Colonic mucosa (tissue), 4 donors: ENCODE measurements at regions not wholly inside any gene's neighbourhood (a gene's known extent, or its start where the extent isn't known, plus 50 kb on each side); places are given as distances from the start of the nearest gene placed in this dataset.
"Not testable (repeated sequence)": the region's sequence is repeated elsewhere in the genome, so short reads cannot be mapped to it uniquely, and the experiment has no call there.

Experiments used
- DNase-seq: peaks from one replicate; pipeline ENCODE4 v3.0.0-alpha.2; 2020
- H3K27ac ChIP-seq: fragments of 200-600 bp; one replicate; pipeline ENCODE4 v1.8.0; 2021
- H3K27me3 ChIP-seq: fragments of 200-600 bp; one replicate; pipeline ENCODE4 v1.8.0; 2021
- H3K36me3 ChIP-seq: fragments of 200-600 bp; one replicate; pipeline ENCODE4 v1.8.0; 2021
- H3K4me1 ChIP-seq: fragments of 200-600 bp; one replicate; pipeline ENCODE4 v1.8.0; 2021; ENCODE audit warnings: mild to moderate bottlenecking
- H3K4me3 ChIP-seq: fragments of 200-600 bp; one replicate; pipeline ENCODE4 v1.8.0; 2021
- H3K9ac ChIP-seq, 2 donors: one replicate each; pipeline ENCODE4 v1.7.0; 2013; ENCODE audit warnings: control low read depth in 2 of 2, low read depth in 2 of 2, low read length in 2 of 2
- H3K9me3 ChIP-seq: fragments of 200-600 bp; one replicate; pipeline ENCODE4 v1.8.0; 2021
- CTCF ChIP-seq: fragments of 200-600 bp; IDR thresholded peaks from one replicate; pipeline ENCODE4 v1.8.0; 2022; ENCODE audit warnings: antibody characterized with exemption, mild to moderate bottlenecking
- intact Hi-C: fragments of 100-400 bp; cut with DNase I; formaldehyde crosslinking; loops from one replicate; pipeline ENCODE4 v1.14.1; 2022
- donor health status: healthy.
- donor health status: DM: no; HTN: no; CAD: no.
- donor health status: DM: no; HTN: no; CAD: no.

- no peak overlapping the region for H3K27ac ChIP-seq
- H3K4me1 ChIP-seq = no peaks in the 10 kb centered on the region
- DNase-seq = no peak
- H3K9ac ChIP-seq = no peak overlapping the region
- H3K4me3 ChIP-seq = no peak overlapping the region
- TF ChIP-seq CTCF = no peak
- intact Hi-C loops = no loop called here
- no peaks in the 10 kb centered on the region for H3K27me3 ChIP-seq
- no peaks in the 10 kb centered on the region for H3K36me3 ChIP-seq
- no peaks in the 10 kb centered on the region for H3K9me3 ChIP-seq
These were observed 289.1 kb upstream of the PLD5 start for GRCh38 chr1:242813490-242814091.

- H3K4me3 ChIP-seq = no peak overlapping the region
- TF ChIP-seq CTCF = no peak
- no peak for DNase-seq
- H3K4me1 ChIP-seq = no peaks in the 10 kb centered on the region
- no peak overlapping the region for H3K27ac ChIP-seq
- intact Hi-C loops = no loop called here
- H3K27me3 ChIP-seq = no peaks in the 10 kb centered on the region
- H3K36me3 ChIP-seq = no peaks in the 10 kb centered on the region
- H3K9me3 ChIP-seq = no peaks in the 10 kb centered on the region
- no peak overlapping the region for H3K9ac ChIP-seq
These were observed 286.8 kb upstream of the PLD5 start for GRCh38 chr1:242811092-242811840.

GRCh38 chr1:242806324-242806723 is 281.8 kb upstream of the PLD5 start:
- H3K4me1 ChIP-seq = no peaks in the 10 kb centered on the region
- H3K9me3 ChIP-seq = no peaks in the 10 kb centered on the region
- no peak overlapping the region for H3K4me3 ChIP-seq
- no peak for TF ChIP-seq CTCF
- DNase-seq = no peak
- H3K36me3 ChIP-seq = no peaks in the 10 kb centered on the region
- intact Hi-C loops = no loop called here
- H3K27ac ChIP-seq = no peak overlapping the region
- H3K27me3 ChIP-seq = no peaks in the 10 kb centered on the region
- H3K9ac ChIP-seq = no peak overlapping the region

- DNase-seq, intact Hi-C loops, H3K9me3 ChIP-seq, H3K9ac ChIP-seq, H3K4me3 ChIP-seq, H3K4me1 ChIP-seq, H3K27ac ChIP-seq, H3K27me3 ChIP-seq, H3K36me3 ChIP-seq: not testable (repeated sequence)
These were observed 280.9 kb upstream of the PLD5 start for GRCh38 chr1:242805360-242805759.

- TF ChIP-seq CTCF = no peak
- Histone ChIP-seq H3K27ac (no peak overlapping the region), H3K4me3 (no peak overlapping the region), H3K36me3 (no peaks in the 10 kb centered on the region), H3K4me1 (no peaks in the 10 kb centered on the region), H3K27me3 (no peaks in the 10 kb centered on the region), H3K9ac (no peak overlapping the region), H3K9me3 (no peaks in the 10 kb centered on the region)
- intact Hi-C loops = no loop called here
- no peak for DNase-seq
These were observed 278.5 kb upstream of the PLD5 start for GRCh38 chr1:242802973-242803372.

GRCh38 chr1:242800521-242800920 is 276.0 kb upstream of the PLD5 start:
- Histone ChIP-seq H3K36me3 (no peaks in the 10 kb centered on the region), H3K27me3 (no peaks in the 10 kb centered on the region), H3K4me3 (no peak overlapping the region), H3K9ac (no peak overlapping the region), H3K9me3 (no peaks in the 10 kb centered on the region), H3K4me1 (no peaks in the 10 kb centered on the region), H3K27ac (no peak overlapping the region)
- TF ChIP-seq CTCF = no peak
- no peak for DNase-seq
- intact Hi-C loops = no loop called here
